ENCODE measurements at regions not wholly inside any gene's neighbourhood (a gene's known extent, or its start where the extent isn't known, plus 50 kb on each side); places are given as distances from the start of the nearest gene placed in this dataset.
"Not testable (repeated sequence)": the region's sequence is repeated elsewhere in the genome, so short reads cannot be mapped to it uniquely, and the experiment has no call there.

- peak; percentile 56 for FAIRE-seq
Measured at GRCh38 chr11:7143908-7144307, 55.1 kb downstream of the RBMXL2 start.

GRCh38 chr11:7150104-7150503 lies 61.3 kb downstream of the RBMXL2 start:
- not testable (repeated sequence) for FAIRE-seq

GRCh38 chr11:7154881-7155361 lies 66.1 kb downstream of the RBMXL2 start:
- no peak for FAIRE-seq

GRCh38 chr11:7160814-7161489 lies 72.2 kb downstream of the RBMXL2 start:
- FAIRE-seq: no peak

- no peak for FAIRE-seq
Measured at GRCh38 chr11:7165911-7166310, 77.1 kb downstream of the RBMXL2 start.

GRCh38 chr11:7167976-7168740 lies 79.4 kb downstream of the RBMXL2 start:
- FAIRE-seq: no peak

GRCh38 chr11:7168741-7168990 lies 79.9 kb downstream of the RBMXL2 start:
- no peak for FAIRE-seq

GRCh38 chr11:7170431-7170830 lies 81.3 kb upstream of the SYT9 start:
- FAIRE-seq: no peak

- no peak for FAIRE-seq
Measured at GRCh38 chr11:7175007-7175406, 76.7 kb upstream of the SYT9 start.

- no peak for FAIRE-seq
Measured at GRCh38 chr11:7186190-7186589, 65.5 kb upstream of the SYT9 start.

GRCh38 chr11:7186676-7187075 lies 65.0 kb upstream of the SYT9 start:
- FAIRE-seq: no peak

GRCh38 chr11:7192785-7193184 lies 58.9 kb upstream of the SYT9 start:
- not testable (repeated sequence) for FAIRE-seq

GRCh38 chr11:7196396-7197146 lies 55.1 kb upstream of the SYT9 start:
- no peak for FAIRE-seq

- no peak for FAIRE-seq
Measured at GRCh38 chr11:7197469-7197868, 54.2 kb upstream of the SYT9 start.
